ENCODE measurements at regions not wholly inside any gene's neighbourhood (a gene's known extent, or its start where the extent isn't known, plus 50 kb on each side); places are given as distances from the start of the nearest gene placed in this dataset.

GRCh38 chr10:131669838-131670237, 231.0 kb upstream of the PPP2R2D start:
- TF ChIP-seq EZH2 (optimal IDR thresholded peaks at IDR 0.05; ENCODE audit: low read depth, low read length) (no peak), CTCF (IDR thresholded peaks at IDR 0.05; ENCODE audit: low read length) (no peak), EZH2phosphoT487 (IDR thresholded peaks at IDR 0.05; ENCODE audit: low read length) (no peak)

DNA sequence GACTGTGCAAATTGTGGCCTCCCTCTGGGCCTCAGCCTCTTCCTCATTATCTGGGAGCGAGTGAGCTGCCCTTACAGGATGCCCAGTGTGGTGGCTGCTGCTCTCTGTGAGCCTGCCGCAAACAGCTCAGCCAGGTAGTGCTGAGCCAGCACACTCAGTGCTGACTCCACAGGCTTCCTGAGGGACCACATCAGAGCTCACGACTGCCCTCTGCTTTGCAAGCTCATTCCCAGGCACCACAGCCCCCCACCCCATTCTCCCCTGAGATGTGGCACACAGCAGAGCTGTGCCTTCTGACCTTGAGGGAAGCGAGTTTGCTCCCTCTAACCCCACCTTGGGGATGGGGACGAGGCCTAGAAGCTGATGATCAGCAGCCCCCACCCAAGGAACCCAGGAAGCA, 230.5 kb upstream of the PPP2R2D start:
- Histone ChIP-seq H3K4me3 (ENCODE audit: low read length) (no peak overlapping the region), H3K27ac (ENCODE audit: low read length) (no peak overlapping the region), H3K79me2 (ENCODE audit: low read length) (no peaks in the 10 kb centered on the region), H3F3A (ENCODE audit: insufficient read depth, low read length) (no peaks in the 10 kb centered on the region), H3K4me2 (ENCODE audit: low read depth, low read length) (no peak overlapping the region), H4K20me1 (ENCODE audit: insufficient read depth, low read length) (no peaks in the 10 kb centered on the region), H3K9me3 (replicated peaks; ENCODE audit: insufficient read depth, low read length) (no peaks in the 10 kb centered on the region), H3K27me3 (replicated peaks; ENCODE audit: insufficient read depth, low read length) (no peaks in the 10 kb centered on the region), H3K4me1 (ENCODE audit: low read length) (no peaks in the 10 kb centered on the region), H3K9me2 (replicated peaks; ENCODE audit: insufficient read depth, low read length) (no peaks in the 10 kb centered on the region), H3K36me3 (replicated peaks; ENCODE audit: insufficient read depth, low read length) (no peaks in the 10 kb centered on the region), H3K9ac (ENCODE audit: low read length) (no peak overlapping the region), H2AFZ (ENCODE audit: low read length) (no peak overlapping the region)
- no peak for DNase-seq
- no peak for TF ChIP-seq EZH2phosphoT487 (IDR thresholded peaks at IDR 0.05; ENCODE audit: low read length)
- no peak for TF ChIP-seq CTCF (IDR thresholded peaks at IDR 0.05; ENCODE audit: low read length)
- TF ChIP-seq EZH2 (optimal IDR thresholded peaks at IDR 0.05; ENCODE audit: low read depth, low read length), result no peak

More at GRCh38 chr10:131669838-131670237, 231.0 kb upstream of the PPP2R2D start:
- Histone ChIP-seq H2AFZ (ENCODE audit: low read length) (no peak overlapping the region), H3K9ac (ENCODE audit: low read length) (no peak overlapping the region), H3K9me2 (replicated peaks; ENCODE audit: insufficient read depth, low read length) (no peaks in the 10 kb centered on the region), H3F3A (ENCODE audit: insufficient read depth, low read length) (no peaks in the 10 kb centered on the region), H4K20me1 (ENCODE audit: insufficient read depth, low read length) (no peaks in the 10 kb centered on the region), H3K4me2 (ENCODE audit: low read depth, low read length) (no peak overlapping the region), H3K27me3 (replicated peaks; ENCODE audit: insufficient read depth, low read length) (no peaks in the 10 kb centered on the region), H3K9me3 (replicated peaks; ENCODE audit: insufficient read depth, low read length) (no peaks in the 10 kb centered on the region), H3K4me1 (ENCODE audit: low read length) (no peaks in the 10 kb centered on the region), H3K4me3 (ENCODE audit: low read length) (no peak overlapping the region), H3K27ac (ENCODE audit: low read length) (no peak overlapping the region), H3K79me2 (ENCODE audit: low read length) (no peaks in the 10 kb centered on the region), H3K36me3 (replicated peaks; ENCODE audit: insufficient read depth, low read length) (no peaks in the 10 kb centered on the region)
- DNase-seq, result no peak

- no peaks in the 10 kb centered on the region for H3F3A ChIP-seq (ENCODE audit: insufficient read depth, low read length)
- H3K27ac ChIP-seq (ENCODE audit: low read length), result no peak overlapping the region
- no peaks in the 10 kb centered on the region for H3K4me1 ChIP-seq (ENCODE audit: low read length)
- no peaks in the 10 kb centered on the region for H3K9me2 ChIP-seq (replicated peaks; ENCODE audit: insufficient read depth, low read length)
- no peak for DNase-seq
- H3K4me3 ChIP-seq (ENCODE audit: low read length), result no peak overlapping the region
- H3K9me3 ChIP-seq (replicated peaks; ENCODE audit: insufficient read depth, low read length), result no peaks in the 10 kb centered on the region
- no peak for TF ChIP-seq CTCF (IDR thresholded peaks at IDR 0.05; ENCODE audit: low read length)
- TF ChIP-seq EZH2phosphoT487 (IDR thresholded peaks at IDR 0.05; ENCODE audit: low read length), result no peak
- TF ChIP-seq EZH2 (optimal IDR thresholded peaks at IDR 0.05; ENCODE audit: low read depth, low read length), result no peak
- no peaks in the 10 kb centered on the region for H3K79me2 ChIP-seq (ENCODE audit: low read length)
- H4K20me1 ChIP-seq (ENCODE audit: insufficient read depth, low read length), result no peaks in the 10 kb centered on the region
- no peaks in the 10 kb centered on the region for H3K36me3 ChIP-seq (replicated peaks; ENCODE audit: insufficient read depth, low read length)
- H3K9ac ChIP-seq (ENCODE audit: low read length), result no peak overlapping the region
- no peak overlapping the region for H3K4me2 ChIP-seq (ENCODE audit: low read depth, low read length)
- no peaks in the 10 kb centered on the region for H3K27me3 ChIP-seq (replicated peaks; ENCODE audit: insufficient read depth, low read length)
- no peak overlapping the region for H2AFZ ChIP-seq (ENCODE audit: low read length)
These were observed 227.4 kb upstream of the PPP2R2D start for GRCh38 chr10:131673396-131673795.

All from MM.1S (cell line).